HepG2 (cell line): ENCODE measurements at regions not wholly inside any gene's neighbourhood (a gene's known extent, or its start where the extent isn't known, plus 50 kb on each side); places are given as distances from the start of the nearest gene placed in this dataset.
A peak's percentile ranks its signal among the peaks of the same experiment; 100 is the strongest.

Experiments
- EP300 ChIP-seq, 3 experiments: sonication (generic) in 1 of 3; formaldehyde crosslinking in 1 of 3; IDR thresholded peaks; 2 replicates each; pipeline versions ENCODE4 v1.5.1 to v1.6.1; 2011 to 2020; ENCODE audit warnings: low read depth in 2 of 3, low read length in 2 of 3, borderline replicate concordance in 1 of 3, improper control_type of control experiment in 1 of 3, mild to moderate bottlenecking in 1 of 3, missing genetic modification reagents in 1 of 3, moderate library complexity in 1 of 3
- ESRRA ChIP-seq: sonication (generic); formaldehyde crosslinking; IDR thresholded peaks from 2 replicates; pipeline ENCODE4 v1.5.1; 2020; ENCODE audit warnings: mild to moderate bottlenecking, low read depth, missing genetic modification reagents
- HBP1 ChIP-seq: IDR thresholded peaks from 2 replicates; pipeline ENCODE4 v1.6.1; 2016; ENCODE audit warnings: low read depth, control low read depth
- HNF4A ChIP-seq: sonication (generic); formaldehyde crosslinking; IDR thresholded peaks from 2 replicates; pipeline ENCODE4 v1.4.0; 2020; ENCODE audit warnings: missing genetic modification reagents
- HNRNPLL ChIP-seq: fragments of 200-400 bp; formaldehyde crosslinking; IDR thresholded peaks from 2 replicates; pipeline ENCODE4 v1.6.1; 2017; ENCODE audit warnings: mild to moderate bottlenecking, low read depth, low read length; ENCODE audit not compliant: poor library complexity, severe bottlenecking
- NONO ChIP-seq, 2 experiments: fragments of 450-650 bp in 1 of 2; sonication (generic) in 1 of 2; formaldehyde crosslinking in 1 of 2; IDR thresholded peaks in 1 of 2; conservative IDR thresholded peaks in 1 of 2; 2 replicates each; pipeline versions ENCODE4 v1.6.1 to v1.8.0; 2017 to 2022; ENCODE audit warnings: mild to moderate bottlenecking in 1 of 2, missing genetic modification reagents in 1 of 2, moderate library complexity in 1 of 2
- NR2F6 ChIP-seq, 2 experiments: IDR thresholded peaks; 2 replicates each; pipeline ENCODE4 v1.6.1; 2016; ENCODE audit warnings: antibody characterized with exemption in 1 of 2, mild to moderate bottlenecking in 1 of 2
- ONECUT2 ChIP-seq: sonication (generic); formaldehyde crosslinking; IDR thresholded peaks from 2 replicates; pipeline ENCODE4 v1.4.0; 2020; ENCODE audit warnings: missing genetic modification reagents
- PPARG ChIP-seq: conservative IDR thresholded peaks from 2 replicates; pipeline ENCODE4 v1.6.1; 2016; ENCODE audit warnings: missing biosample characterization, missing genetic modification reagents
- SOX6 ChIP-seq, 2 experiments: fragments of 450-650 bp in 1 of 2; sonication (generic) in 1 of 2; formaldehyde crosslinking in 1 of 2; IDR thresholded peaks; 2 replicates each; pipeline versions ENCODE4 v1.4.0 to v1.6.1; 2017 to 2020; ENCODE audit warnings: antibody characterized with exemption in 1 of 2, mild to moderate bottlenecking in 1 of 2, missing genetic modification reagents in 1 of 2
- TCF12 ChIP-seq, 2 experiments: fragments of 450-650 bp in 1 of 2; sonication (generic) in 1 of 2; formaldehyde crosslinking in 1 of 2; IDR thresholded peaks; 2 replicates each; pipeline versions ENCODE4 v1.6.1 to v1.8.0; 2017 to 2022; ENCODE audit warnings: antibody characterized with exemption in 1 of 2, mild to moderate bottlenecking in 1 of 2, missing genetic modification reagents in 1 of 2, moderate library complexity in 1 of 2
- ZBTB26 ChIP-seq: IDR thresholded peaks from 2 replicates; pipeline ENCODE4 v1.6.1; 2016; ENCODE audit warnings: missing compliant biosample characterization, missing genetic modification reagents, borderline replicate concordance
- ZFP62 ChIP-seq: sonication (generic); formaldehyde crosslinking; IDR thresholded peaks from 2 replicates; pipeline ENCODE4 v1.4.0; 2020; ENCODE audit warnings: missing genetic modification reagents
- ZNF343 ChIP-seq: sonication (generic); formaldehyde crosslinking; IDR thresholded peaks from 2 replicates; pipeline ENCODE4 v1.4.0; 2020; ENCODE audit warnings: mild to moderate bottlenecking, missing genetic modification reagents
- ZNF558 ChIP-seq: sonication (generic); formaldehyde crosslinking; IDR thresholded peaks from 2 replicates; pipeline ENCODE4 v1.9.0; 2022; ENCODE audit warnings: mild to moderate bottlenecking, missing genetic modification reagents, borderline replicate concordance
- ZNF569 ChIP-seq: sonication (generic); formaldehyde crosslinking; IDR thresholded peaks from 2 replicates; pipeline ENCODE4 v1.5.0; 2020; ENCODE audit warnings: mild to moderate bottlenecking, missing genetic modification reagents, moderate library complexity, borderline replicate concordance
- ZNF644 ChIP-seq: IDR thresholded peaks from 2 replicates; pipeline ENCODE4 v1.6.1; 2016; ENCODE audit warnings: low read depth
- TF ChIP-seq, protein P1 (sequence below): IDR thresholded peaks from 2 replicates; pipeline ENCODE4 v1.6.1; 2012; ENCODE audit warnings: inconsistent platforms
- TF ChIP-seq, protein P2 (sequence below): sonication (generic); formaldehyde crosslinking; conservative IDR thresholded peaks from 2 replicates; pipeline ENCODE4 v1.5.0; 2020; ENCODE audit warnings: missing genetic modification reagents
- TF ChIP-seq, protein P3 (sequence below): sonication (generic); formaldehyde crosslinking; IDR thresholded peaks from 2 replicates; pipeline ENCODE4 v1.5.1; 2020; ENCODE audit warnings: mild to moderate bottlenecking, moderate library complexity, missing genetic modification reagents

DNA sequence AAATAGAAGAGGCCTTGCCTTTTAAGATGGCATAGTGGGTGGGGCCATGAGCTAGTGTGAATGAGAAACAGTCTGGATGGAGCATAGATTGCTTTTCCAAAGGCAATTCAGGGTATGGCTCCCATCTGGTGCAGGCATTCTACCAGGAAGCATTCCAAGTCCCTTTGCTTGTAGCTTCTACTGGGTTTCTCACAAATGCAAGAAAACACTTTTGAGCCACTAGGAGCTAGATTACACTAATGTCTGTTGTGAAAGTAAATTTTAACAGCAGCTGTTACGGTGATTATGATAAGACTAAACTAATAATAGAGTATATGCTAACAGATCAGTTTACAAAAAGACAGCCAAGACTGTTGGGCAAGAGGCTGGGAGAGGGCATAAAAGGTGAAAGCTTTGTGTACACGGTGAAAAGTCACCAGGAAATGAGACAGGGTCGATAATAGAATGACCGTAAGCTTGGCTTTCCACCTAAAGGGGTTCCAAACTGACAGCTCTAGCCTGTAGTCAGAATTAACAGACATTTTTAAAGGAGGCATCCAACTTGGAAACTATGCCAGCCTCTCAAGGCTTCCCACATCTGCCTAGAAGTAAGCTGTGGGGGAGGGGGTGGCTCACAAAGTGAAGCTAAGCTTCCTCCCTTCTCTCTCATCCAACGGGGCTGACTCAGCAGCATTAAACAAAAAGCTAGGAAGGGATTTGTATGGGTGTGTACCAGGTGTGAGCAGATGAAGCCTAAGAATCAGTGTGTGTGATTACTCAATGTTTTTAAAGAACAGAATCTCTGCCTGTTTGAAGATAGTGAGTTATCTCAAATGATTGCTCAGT, 61.1 kb upstream of the GPD1L start (continued):
- TF ChIP-seq TCF12 (IDR thresholded peaks at IDR 0.05) (no peak), TCF12 (CRISPR knock-in tag; IDR thresholded peaks at IDR 0.05) (peak; percentile 91), ZFP62 (CRISPR knock-in tag) (no peak), SOX6 (IDR thresholded peaks at IDR 0.05) (no peak), SOX6 (CRISPR knock-in tag; IDR thresholded peaks at IDR 0.05) (peak; percentile 95), PPARG (CRISPR knock-in tag) (peak; percentile 98), ZNF343 (CRISPR knock-in tag) (no peak), HNF4A (CRISPR knock-in tag) (peak; percentile 76), ONECUT2 (CRISPR knock-in tag) (peak; percentile 98), ESRRA (CRISPR knock-in tag) (peak; percentile 55; the same call in 1 of the 2 replicates), ZNF569 (CRISPR knock-in tag) (no peak), NR2F6 (IDR thresholded peaks at IDR 0.05) (peak; percentile 100), NR2F6 (CRISPR knock-in tag; IDR thresholded peaks at IDR 0.05) (peak; percentile 99), HNRNPLL (no peak), ZNF558 (no peak), EP300 (IDR thresholded peaks at IDR 0.05; ENCODE audit: low read depth in 2 of 2, low read length in 2 of 2) (peak in 1 of 2 experiments; percentile 81; a peak in 2 of 4 replicates), EP300 (CRISPR knock-in tag; IDR thresholded peaks at IDR 0.05; ENCODE audit: borderline replicate concordance) (peak; percentile 66; the same call in 1 of the 2 replicates), HBP1 (CRISPR knock-in tag) (no peak), NONO (IDR thresholded peaks at IDR 0.05) (no peak), NONO (CRISPR knock-in tag; conservative IDR thresholded peaks at IDR 0.05) (no peak; the same call in 1 of the 2 replicates), ZBTB26 (0 out of 2 replicates have a peak, but pooled peaks have one; percentile 37), ZNF644 (CRISPR knock-in tag) (peak; percentile 71)
- TF ChIP-seq, protein P1, sequence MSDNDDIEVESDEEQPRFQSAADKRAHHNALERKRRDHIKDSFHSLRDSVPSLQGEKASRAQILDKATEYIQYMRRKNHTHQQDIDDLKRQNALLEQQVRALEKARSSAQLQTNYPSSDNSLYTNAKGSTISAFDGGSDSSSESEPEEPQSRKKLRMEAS, result peak; percentile 47
- TF ChIP-seq, protein P2, sequence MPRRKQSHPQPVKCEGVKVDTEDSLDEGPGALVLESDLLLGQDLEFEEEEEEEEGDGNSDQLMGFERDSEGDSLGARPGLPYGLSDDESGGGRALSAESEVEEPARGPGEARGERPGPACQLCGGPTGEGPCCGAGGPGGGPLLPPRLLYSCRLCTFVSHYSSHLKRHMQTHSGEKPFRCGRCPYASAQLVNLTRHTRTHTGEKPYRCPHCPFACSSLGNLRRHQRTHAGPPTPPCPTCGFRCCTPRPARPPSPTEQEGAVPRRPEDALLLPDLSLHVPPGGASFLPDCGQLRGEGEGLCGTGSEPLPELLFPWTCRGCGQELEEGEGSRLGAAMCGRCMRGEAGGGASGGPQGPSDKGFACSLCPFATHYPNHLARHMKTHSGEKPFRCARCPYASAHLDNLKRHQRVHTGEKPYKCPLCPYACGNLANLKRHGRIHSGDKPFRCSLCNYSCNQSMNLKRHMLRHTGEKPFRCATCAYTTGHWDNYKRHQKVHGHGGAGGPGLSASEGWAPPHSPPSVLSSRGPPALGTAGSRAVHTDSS (CRISPR knock-in tag), result no peak
- TF ChIP-seq, protein P3, sequence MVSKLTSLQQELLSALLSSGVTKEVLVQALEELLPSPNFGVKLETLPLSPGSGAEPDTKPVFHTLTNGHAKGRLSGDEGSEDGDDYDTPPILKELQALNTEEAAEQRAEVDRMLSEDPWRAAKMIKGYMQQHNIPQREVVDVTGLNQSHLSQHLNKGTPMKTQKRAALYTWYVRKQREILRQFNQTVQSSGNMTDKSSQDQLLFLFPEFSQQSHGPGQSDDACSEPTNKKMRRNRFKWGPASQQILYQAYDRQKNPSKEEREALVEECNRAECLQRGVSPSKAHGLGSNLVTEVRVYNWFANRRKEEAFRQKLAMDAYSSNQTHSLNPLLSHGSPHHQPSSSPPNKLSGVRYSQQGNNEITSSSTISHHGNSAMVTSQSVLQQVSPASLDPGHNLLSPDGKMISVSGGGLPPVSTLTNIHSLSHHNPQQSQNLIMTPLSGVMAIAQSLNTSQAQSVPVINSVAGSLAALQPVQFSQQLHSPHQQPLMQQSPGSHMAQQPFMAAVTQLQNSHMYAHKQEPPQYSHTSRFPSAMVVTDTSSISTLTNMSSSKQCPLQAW (CRISPR knock-in tag), result peak; percentile 43; the same call in 1 of the 2 replicates
